ENCODE measurements at regions not wholly inside any gene's neighbourhood (a gene's known extent, or its start where the extent isn't known, plus 50 kb on each side); places are given as distances from the start of the nearest gene placed in this dataset.
A peak's percentile ranks its signal among the peaks of the same experiment; 100 is the strongest.

GRCh38 chr18:22106536-22107292 is 62.7 kb upstream of the GATA6 start:
- 85 to 89% methylated on average over 4 of the region's 4 CpGs for WGBS, 2 donors
- intact Hi-C loops (cut with DNase I), result no loop called here

GRCh38 chr18:22108674-22109073 is 60.7 kb upstream of the GATA6 start:
- Histone ChIP-seq H3K27ac (no peak overlapping the region), H3K36me3 (no peaks in the 10 kb centered on the region), H3K4me1 (no peaks in the 10 kb centered on the region), H3K9me3 (no peaks in the 10 kb centered on the region), H3K4me3 (replicated peaks in 1 of 3) (no peak overlapping the region), H3K27me3 (no peaks in the 10 kb centered on the region)
- peak; percentile 24 to 33 for DNase-seq
- WGBS, 2 donors, result 54 to 63% methylated on average over 2 of the region's 2 CpGs
- no peak for TF ChIP-seq POLR2A (IDR thresholded peaks at IDR 0.05)
- peak in 3 of 6 experiments; percentile 9 to 33 (median 24) for TF ChIP-seq CTCF (IDR thresholded peaks at IDR 0.05)
- intact Hi-C loops (cut with DNase I), result no loop called here

More at GRCh38 chr18:22106536-22107292, 62.7 kb upstream of the GATA6 start:
- Histone ChIP-seq H3K36me3 (no peaks in the 10 kb centered on the region), H3K4me1 (no peaks in the 10 kb centered on the region), H3K9me3 (no peaks in the 10 kb centered on the region), H3K27ac (no peak overlapping the region), H3K27me3 (no peaks in the 10 kb centered on the region), H3K4me3 (replicated peaks in 1 of 3) (no peak overlapping the region)
- DNase-seq, result no peak
- TF ChIP-seq POLR2A (IDR thresholded peaks at IDR 0.05) (no peak), CTCF (IDR thresholded peaks at IDR 0.05) (no peak)

GRCh38 chr18:22109535-22109934 is 59.9 kb upstream of the GATA6 start:
- H3K36me3 ChIP-seq, result no peaks in the 10 kb centered on the region
- 86 to 88% methylated on average over 2 to 4 of the region's 4 CpGs for WGBS, 2 donors
- H3K9me3 ChIP-seq, result no peaks in the 10 kb centered on the region
- TF ChIP-seq CTCF (IDR thresholded peaks at IDR 0.05) (no peak), POLR2A (IDR thresholded peaks at IDR 0.05) (no peak)
- no peaks in the 10 kb centered on the region for H3K4me1 ChIP-seq
- no peak for DNase-seq
- no peak overlapping the region for H3K4me3 ChIP-seq (replicated peaks in 1 of 3)
- no peaks in the 10 kb centered on the region for H3K27me3 ChIP-seq
- H3K27ac ChIP-seq, result no peak overlapping the region
- intact Hi-C loops (cut with DNase I), result no loop called here

- H3K9me3 ChIP-seq, result no peaks in the 10 kb centered on the region
- 47 to 61% methylated on average over 9 of the region's 9 CpGs for WGBS, 2 donors
- TF ChIP-seq CTCF (IDR thresholded peaks at IDR 0.05) (no peak), POLR2A (IDR thresholded peaks at IDR 0.05) (no peak)
- no peak overlapping the region for H3K27ac ChIP-seq
- no peak for DNase-seq
- H3K4me1 ChIP-seq, result peaks cover 6 to 8% of the 10 kb centered on the region in 2 donors
- H3K27me3 ChIP-seq, result no peaks in the 10 kb centered on the region
- intact Hi-C loops (cut with DNase I), result no loop called here
- no peaks in the 10 kb centered on the region for H3K36me3 ChIP-seq
- no peak overlapping the region for H3K4me3 ChIP-seq (replicated peaks in 1 of 3)
These were observed 58.9 kb upstream of the GATA6 start for GRCh38 chr18:22110461-22110924.

- H3K27ac ChIP-seq, result no peak overlapping the region
- no peaks in the 10 kb centered on the region for H3K27me3 ChIP-seq
- 90 to 97% methylated on average over 5 of the region's 5 CpGs for WGBS, 2 donors
- no peaks in the 10 kb centered on the region for H3K36me3 ChIP-seq
- H3K4me3 ChIP-seq (replicated peaks in 1 of 3), result no peak overlapping the region
- TF ChIP-seq CTCF (IDR thresholded peaks at IDR 0.05) (no peak), POLR2A (IDR thresholded peaks at IDR 0.05) (no peak)
- DNase-seq, result no peak
- H3K4me1 ChIP-seq, result peaks cover 10 to 15% of the 10 kb centered on the region in 2 donors
- intact Hi-C loops (cut with DNase I), result no loop called here
- H3K9me3 ChIP-seq, result no peaks in the 10 kb centered on the region
These were observed 57.2 kb upstream of the GATA6 start for GRCh38 chr18:22112215-22112614.

All from thyroid gland (tissue), 4 donors.